Stimulated activated CD8-positive, alpha-beta memory T cell treated with anti-CD3 and anti-CD28 coated beads, Interleukin-15, amount 100 ng/mL, for 1 hour (primary cell): ENCODE measurements at regions not wholly inside any gene's neighbourhood (a gene's known extent, or its start where the extent isn't known, plus 50 kb on each side); places are given as distances from the start of the nearest gene placed in this dataset.

Source experiments
- DNase-seq: peaks from one replicate; pipeline ENCODE4 v3.0.0-alpha.2; 2020; ENCODE audit warnings: low read depth

GRCh38 chr16:80356365-80356764, 184.4 kb upstream of the DYNLRB2 start:
- no peak for DNase-seq

GRCh38 chr16:80355335-80355734, 185.5 kb upstream of the DYNLRB2 start:
- DNase-seq: no peak

- no peak for DNase-seq
Observed at GRCh38 chr16:80350061-80350460, 190.7 kb upstream of the DYNLRB2 start.

- no peak for DNase-seq
Observed at GRCh38 chr16:80347900-80348299, 192.9 kb upstream of the DYNLRB2 start.

GRCh38 chr16:80347002-80347401, 193.8 kb upstream of the DYNLRB2 start:
- no peak for DNase-seq

- no peak for DNase-seq
Observed at GRCh38 chr16:80346111-80346632, 194.6 kb upstream of the DYNLRB2 start.

GRCh38 chr16:80345701-80346100, 195.1 kb upstream of the DYNLRB2 start:
- no peak for DNase-seq

- no peak for DNase-seq
Observed at GRCh38 chr16:80344570-80344969, 196.2 kb upstream of the DYNLRB2 start.

GRCh38 chr16:80341263-80341662, 199.5 kb upstream of the DYNLRB2 start:
- no peak for DNase-seq

- DNase-seq: no peak
Observed at GRCh38 chr16:80337786-80338185, 203.0 kb upstream of the DYNLRB2 start.

- DNase-seq: no peak
Observed at GRCh38 chr16:80330803-80331202, 210.0 kb upstream of the DYNLRB2 start.

GRCh38 chr16:80330150-80330549, 210.6 kb upstream of the DYNLRB2 start:
- DNase-seq: no peak

- DNase-seq: no peak
Observed at GRCh38 chr16:80327740-80328139, 213.1 kb upstream of the DYNLRB2 start.

GRCh38 chr16:80324371-80324770, 216.4 kb upstream of the DYNLRB2 start:
- no peak for DNase-seq

GRCh38 chr16:80323808-80324195, 217.0 kb upstream of the DYNLRB2 start:
- no peak for DNase-seq

- no peak for DNase-seq
Observed at GRCh38 chr16:80323187-80323807, 217.5 kb upstream of the DYNLRB2 start.

GRCh38 chr16:80319181-80319580, 221.6 kb upstream of the DYNLRB2 start:
- DNase-seq: no peak

- no peak for DNase-seq
Observed at GRCh38 chr16:80318107-80318506, 222.7 kb upstream of the DYNLRB2 start.

GRCh38 chr16:80317599-80318037, 223.2 kb upstream of the DYNLRB2 start:
- DNase-seq: no peak

- no peak for DNase-seq
Observed at GRCh38 chr16:80317116-80317515, 223.7 kb upstream of the DYNLRB2 start.

GRCh38 chr16:80314042-80314441, 226.8 kb upstream of the DYNLRB2 start:
- no peak for DNase-seq

- DNase-seq: no peak
Observed at GRCh38 chr16:80309178-80309577, 231.6 kb upstream of the DYNLRB2 start.

GRCh38 chr16:80305410-80305809, 235.4 kb upstream of the DYNLRB2 start:
- no peak for DNase-seq

GRCh38 chr16:80303691-80304090, 237.1 kb upstream of the DYNLRB2 start:
- DNase-seq: no peak
